SK-N-DZ (cell line): ENCODE measurements at regions not wholly inside any gene's neighbourhood (a gene's known extent, or its start where the extent isn't known, plus 50 kb on each side); places are given as distances from the start of the nearest gene placed in this dataset.

Experiments
- DNase-seq: peaks from one replicate; pipeline ENCODE4 v3.0.0-alpha.2; 2015; ENCODE audit warnings: low spot score

DNA sequence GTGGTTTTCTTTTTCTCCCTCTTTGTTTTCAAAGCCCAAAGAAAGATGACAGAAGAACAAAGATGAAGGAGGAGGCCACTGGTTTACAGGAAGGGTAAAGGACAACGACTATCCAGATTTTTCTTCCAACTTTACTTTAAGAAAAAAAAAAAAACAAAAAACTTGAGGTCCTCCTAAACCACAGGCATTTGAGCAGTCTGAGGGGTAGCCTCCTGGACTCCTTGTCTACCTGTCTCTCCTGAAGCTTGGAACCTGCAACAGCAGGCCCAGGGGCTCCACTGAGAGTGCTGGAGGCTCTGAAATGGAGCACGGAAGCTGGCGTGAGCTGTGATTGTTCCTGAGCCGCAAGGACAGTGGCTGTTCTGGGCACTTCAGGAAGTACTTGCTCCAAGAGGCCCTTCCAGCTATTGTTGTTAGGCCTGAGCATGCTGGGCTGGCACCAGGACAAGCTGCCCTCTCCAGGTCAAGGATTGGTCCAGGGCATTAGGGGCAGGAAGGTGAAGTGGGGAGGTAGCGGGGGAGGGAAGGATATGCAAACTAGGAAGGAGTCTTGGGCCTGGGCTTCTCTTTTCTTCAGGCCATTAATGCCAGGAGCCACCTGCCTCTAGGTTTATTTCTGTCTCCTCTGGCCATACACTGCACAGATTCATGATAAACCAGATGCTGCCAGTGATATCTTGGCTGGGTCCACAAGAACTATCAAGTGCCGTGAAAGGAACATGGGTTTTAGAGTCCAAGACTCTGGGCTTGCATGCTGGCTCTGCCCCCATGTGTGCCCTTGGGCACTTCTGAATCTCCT, 147.3 kb downstream of the CCDC34 start:
- no peak for DNase-seq

DNA sequence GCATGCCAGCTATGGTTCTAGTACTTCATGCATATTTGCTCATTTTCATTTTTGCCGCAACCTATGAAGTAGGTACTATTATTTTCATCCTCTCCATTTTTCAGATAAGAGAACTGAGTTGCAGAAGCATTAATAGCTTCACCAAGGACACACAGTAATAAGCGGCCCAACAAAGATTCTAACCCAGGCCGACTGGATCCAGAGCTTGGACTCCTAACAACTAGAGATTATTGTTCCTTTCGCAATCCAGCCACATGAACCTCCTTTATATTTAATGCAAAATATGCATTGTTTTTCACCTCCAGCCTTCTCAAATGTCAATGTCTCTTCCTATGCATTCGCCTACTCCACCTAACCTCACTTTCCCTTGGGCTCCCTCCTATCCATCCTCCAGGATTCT, 148.3 kb downstream of the CCDC34 start:
- no peak for DNase-seq

DNA sequence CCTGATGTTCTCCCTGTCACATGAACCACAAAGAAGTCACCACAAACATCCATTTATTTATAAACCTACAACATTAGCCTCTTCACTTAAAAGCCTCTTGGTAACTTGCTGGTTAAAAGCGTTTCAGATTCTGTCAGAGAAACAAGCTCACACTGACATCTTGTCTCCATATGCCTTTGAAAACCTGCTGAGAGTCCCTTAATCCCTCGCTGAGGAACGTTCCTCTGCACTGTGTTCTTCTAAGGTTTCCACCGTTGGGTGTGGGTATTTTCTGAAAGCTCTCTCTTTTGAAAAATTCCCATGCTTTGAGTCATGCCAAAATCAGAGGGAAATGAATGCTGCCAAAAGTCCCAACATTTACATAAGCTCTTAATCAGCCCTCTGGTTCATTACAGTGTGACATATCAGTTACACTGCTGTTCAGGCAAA, 149.8 kb downstream of the CCDC34 start:
- DNase-seq, result no peak

DNA sequence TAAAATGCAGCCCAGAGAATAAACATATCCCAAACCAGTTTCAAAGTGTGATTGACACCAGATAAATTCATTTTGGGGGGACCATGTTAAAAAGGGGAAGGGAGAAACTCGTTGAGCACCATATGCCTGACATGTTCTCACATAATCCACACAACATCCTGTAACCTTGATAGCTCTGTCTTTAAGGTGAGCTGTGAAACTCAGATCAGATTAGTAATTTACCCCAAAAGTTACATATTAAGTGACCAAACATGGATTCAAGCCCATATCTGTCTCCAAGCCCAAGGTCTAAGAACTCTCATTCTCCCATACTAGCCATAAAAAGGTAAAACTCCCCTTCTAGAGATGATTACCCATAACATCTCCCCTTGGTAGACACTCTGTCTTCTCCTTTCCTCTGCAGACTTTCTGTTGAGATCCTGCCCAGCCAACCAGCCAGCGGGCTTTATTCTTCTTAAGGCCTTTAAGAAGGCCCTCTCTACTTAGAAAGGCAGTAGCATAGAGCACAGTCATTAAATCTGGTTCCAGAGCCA, 150.7 kb downstream of the CCDC34 start:
- no peak for DNase-seq

DNA sequence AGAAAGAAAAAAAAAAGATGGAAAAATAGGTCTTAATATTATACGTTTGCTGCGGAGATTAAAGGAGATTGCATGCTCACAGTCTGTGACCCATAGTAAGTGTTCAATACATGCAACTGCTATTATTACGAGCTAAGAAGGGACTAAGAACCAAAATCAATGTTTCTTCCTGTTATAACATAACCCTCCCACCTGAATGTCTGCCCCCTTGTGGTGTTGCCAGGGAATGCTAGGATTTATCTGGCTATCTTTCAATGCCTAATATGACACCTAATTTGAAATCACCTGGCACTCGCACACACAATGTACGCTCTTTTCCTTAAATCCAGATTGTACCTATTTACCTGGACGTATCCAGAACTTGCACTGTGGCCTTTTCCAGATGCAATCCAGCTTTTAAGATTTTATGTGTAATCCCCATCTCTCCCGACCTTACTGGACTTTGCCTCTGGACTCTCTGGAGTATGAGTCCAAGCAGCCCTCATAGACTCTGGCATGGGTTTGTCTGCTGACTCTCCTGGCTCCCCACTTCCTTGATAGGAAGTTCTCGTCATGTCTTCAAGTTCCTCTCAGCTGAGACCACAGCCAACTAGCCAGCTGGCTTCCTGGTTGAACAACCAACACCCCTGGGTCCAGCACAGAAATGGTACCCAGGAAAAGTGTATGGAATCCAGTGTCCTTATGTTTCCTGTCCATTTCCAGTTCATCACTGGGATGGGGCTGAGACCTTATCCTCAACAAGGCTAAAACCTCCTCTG, 151.5 kb downstream of the CCDC34 start:
- no peak for DNase-seq

DNA sequence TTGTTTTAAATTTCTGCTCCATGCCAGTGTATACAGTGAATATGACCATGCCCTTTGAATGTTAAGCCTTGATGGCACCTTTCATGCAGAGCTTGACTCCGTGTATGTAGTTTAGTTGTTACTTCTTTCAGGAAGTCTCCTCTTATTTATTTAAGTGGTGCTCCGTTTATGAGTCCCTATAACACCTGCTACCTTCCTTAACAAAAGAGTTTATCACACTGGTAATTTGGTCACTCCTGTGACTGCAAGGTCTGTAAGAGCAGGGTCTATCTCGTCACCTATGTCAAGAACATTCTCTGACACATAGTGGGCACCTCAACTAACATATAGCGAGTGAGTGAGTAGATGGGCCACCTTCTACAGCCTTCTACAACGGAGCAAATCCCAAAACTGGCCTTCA, 152.5 kb downstream of the CCDC34 start:
- DNase-seq, result no peak

DNA sequence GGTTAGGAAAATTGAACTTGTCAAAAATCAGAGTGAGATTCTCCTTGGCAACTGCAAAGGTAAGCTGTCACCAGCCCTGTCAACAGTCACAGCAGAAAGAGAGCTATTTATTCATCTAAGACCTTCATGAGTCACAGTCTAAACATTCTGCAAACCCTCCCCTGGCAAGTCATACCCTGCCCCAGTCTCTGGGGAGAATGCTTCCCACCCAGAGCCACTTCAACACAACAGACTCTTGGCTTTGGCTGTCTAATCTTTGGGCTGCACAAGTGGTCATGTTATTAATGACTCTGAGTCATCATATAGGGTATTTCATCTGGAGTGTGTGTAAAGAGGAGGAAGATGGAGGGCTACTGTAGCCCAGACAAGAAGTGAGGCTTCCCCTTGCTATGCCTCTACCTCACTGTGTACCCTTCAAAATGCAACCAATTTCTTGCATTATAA, 153.4 kb downstream of the CCDC34 start:
- DNase-seq, result no peak

DNA sequence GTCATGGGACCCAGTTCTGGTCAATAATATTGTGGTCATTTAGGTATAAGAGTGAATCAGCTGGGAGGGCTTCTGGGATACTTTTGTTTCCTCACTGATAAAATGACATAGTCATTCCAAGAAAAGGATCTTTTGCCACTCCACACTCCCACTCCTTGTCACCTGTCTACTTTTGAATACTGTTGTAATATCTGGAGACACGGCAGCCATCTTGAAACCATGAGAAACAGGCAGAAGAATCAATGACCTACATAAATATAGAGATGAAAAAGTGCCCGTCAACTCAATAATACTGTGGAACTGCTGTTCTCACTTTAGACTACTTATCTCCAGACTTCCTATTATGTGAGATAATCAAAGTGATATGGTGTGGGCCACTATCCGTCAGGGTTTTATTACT, 154.2 kb downstream of the CCDC34 start:
- no peak for DNase-seq

DNA sequence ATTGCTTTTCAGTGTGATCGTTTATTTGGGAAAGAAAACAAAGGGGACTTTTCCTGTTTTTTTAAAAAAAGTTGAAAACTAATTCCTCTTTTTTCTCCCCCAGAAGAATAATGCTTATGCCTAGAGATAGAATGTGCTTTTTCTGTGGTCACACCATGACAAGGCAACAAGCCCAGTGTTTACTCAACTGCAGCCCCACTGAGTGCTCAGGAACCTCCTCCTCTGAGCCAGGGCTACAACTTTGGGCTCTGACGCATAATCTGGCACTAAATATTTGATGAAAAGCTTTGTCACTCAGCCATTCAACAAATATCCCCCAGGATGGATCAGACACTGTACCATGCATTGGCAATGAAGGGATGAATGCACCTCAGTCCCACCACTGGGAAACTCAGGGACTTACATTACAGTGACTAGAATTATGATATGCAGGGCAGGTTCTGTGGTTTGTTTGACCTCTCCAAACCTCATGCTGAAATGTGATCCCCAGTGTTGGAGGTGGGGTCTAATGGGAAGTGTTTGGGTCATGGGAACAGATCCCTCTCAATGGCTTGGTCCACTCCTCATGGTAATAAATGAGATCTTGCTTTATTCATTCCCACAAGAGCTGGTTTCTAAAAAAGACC, 155.9 kb downstream of the CCDC34 start:
- DNase-seq, result no peak

DNA sequence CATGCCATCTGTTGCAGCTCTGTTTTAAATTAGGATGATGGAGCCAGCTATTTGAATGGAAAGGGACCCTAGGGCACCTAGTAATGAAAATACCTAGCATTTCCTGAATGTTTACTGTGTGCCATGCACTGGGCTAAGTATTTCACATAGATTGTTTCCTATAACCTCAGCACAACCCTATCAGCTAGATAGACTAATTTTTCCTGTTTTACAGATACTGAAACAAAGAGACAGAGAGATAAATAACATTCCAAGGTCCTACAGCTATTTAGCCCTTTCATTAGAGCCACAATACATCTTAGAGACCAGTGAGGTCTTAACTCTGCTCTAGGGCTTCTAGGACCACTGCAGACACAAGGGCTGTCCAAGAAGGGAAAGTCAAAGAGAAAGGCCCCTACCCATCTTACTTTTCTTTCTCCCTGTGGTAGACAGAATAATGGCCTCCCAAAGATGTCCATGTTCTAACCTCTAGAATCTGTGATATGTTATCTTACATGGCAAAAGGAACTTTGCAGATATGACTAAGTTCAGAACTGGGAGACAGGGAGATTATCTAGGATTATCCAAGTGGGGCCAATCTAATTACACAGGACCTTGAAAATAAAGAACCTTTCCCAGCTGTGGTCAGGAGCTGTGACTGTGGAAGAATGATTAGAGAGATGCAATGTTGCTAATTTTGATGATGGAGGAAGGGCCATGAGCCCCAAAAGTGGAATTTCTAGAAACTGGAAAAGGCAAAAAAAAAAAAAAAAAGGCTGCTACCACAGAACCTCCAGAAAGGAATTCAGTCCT, 157.0 kb downstream of the CCDC34 start:
- no peak for DNase-seq

DNA sequence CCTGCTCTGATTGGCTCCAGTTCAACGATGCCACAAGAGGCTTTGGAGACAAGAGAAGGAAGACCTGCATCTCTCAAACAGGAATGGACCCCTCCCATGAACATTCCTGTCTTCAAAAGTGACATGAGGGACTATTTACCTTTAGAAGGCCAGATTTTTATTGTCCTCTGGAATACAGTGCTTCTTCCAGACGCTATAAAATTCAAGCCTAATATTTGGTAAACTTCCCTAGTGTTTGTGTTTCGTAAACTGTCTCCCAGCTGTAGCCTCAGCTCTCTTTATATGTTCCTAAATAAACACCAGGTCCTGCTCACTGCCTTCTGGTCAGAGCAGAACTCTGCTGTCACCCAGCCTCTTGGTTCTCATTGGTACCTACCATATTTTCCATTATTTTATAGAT, 157.8 kb downstream of the CCDC34 start:
- DNase-seq, result no peak

DNA sequence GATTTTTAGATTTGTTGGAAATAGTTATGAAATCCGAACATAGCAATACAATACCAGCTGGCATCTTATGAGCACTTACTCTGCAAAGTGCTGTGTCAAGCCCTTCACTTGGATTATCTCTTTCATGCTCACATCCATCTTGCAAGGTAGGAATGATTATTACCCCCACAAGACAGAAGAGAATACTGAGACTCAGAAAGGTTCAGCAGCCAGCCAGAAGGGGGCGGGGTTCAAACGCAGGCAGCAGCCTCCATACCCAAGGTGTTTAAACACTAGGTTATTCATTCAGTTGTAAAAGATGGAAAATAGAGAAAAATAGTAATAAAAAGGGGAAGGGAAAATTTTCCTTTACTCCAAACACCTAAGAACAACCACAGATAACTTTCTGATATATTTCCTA, 158.5 kb downstream of the CCDC34 start:
- no peak for DNase-seq

DNA sequence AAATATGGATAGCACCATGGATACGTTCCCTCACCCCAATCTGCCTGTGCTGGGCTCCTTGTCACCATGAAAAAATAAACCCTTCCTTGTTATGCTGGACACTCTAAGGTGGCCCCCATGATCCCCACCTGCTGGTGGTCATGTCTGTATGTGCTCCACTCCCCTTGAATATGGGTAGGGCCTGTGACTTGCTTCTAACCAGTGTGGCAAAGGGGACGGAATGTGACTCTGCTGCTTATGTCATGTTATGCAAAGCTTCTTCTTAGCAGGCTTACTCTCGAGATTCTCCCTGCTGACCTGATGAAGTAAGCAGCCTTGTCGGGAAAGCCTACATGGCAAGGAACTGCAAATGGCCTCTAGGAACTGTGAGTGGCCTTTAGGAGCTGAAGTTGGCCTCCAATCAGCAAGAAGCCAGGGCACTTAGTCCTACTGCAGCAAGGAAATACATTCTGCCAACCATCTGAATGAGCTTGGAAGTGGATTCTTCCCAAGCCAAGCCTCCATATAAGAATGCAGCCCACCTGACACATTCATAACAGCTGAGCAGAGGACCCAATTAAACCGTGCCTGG, 159.9 kb downstream of the CCDC34 start:
- no peak for DNase-seq

DNA sequence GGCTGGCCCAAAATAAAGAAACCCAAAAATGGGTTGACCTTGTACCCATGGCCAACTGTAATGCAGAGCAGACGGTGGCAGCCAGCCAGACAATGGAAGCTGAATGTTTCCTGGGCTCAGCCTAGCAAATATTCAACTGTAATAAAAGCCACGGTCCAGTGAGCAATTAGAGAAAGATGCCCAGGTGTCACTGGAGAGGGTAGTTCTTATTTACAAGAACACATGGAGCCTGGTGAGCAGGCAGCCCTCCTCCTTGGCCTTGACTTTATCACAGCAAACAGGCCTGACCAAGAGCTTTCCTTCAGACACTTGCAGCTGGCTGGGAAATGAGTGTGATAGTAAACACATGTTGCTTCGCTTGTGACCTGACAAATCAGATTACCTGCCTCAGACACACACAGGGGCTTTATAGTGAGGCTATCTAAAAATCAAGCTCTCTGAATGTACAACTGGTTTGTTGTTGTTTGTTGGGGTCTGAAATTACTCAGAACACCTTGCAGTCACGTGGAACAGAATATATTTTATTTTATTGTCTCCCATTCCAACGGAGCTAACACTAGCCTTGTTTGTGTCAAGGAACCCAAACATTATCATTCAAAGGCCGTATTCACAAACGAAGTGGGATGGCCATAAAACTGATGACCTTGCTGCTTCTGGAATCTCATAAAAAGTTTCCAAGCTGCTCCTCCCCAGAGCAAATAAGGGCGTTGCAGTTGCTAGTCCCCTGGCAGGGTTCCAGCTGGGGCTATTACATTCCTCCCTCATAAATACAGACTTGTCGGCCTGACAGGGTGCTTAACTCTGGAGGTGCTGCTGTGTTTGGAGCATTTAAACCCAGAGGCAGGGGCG, 161.1 kb downstream of the BBOX1 start:
- DNase-seq, result peak; percentile 96

DNA sequence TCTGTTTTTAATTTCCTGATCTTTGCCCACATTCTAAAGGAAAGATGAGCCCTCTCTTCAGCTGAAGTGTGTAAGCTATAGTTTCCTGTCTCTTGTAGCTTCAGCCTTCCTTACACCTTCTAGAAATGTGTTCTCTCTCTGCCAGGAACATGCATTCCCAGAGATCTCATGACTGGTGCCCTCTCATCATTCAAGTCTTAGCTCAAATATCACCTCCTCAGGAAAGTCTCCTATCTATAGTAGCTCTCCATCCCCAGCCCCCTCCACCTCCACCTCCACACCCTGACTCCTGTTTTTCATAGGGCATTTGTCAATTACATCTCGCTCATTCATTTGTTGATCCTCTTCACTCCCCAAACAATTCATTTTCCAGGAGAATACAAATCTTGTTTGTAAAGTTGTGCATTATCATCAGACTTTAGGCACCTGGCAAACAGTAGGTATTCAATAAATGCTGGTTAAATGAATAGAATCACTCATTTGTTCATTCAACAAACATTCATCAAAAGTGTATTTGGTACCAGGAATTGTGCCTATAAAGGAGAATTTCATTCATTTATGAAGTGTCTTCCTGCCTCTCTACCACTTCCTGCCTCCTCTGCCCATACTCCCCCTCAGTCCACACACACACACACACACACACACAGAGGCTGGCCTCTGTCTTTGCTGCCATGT, 160.3 kb downstream of the BBOX1 start:
- no peak for DNase-seq

DNA sequence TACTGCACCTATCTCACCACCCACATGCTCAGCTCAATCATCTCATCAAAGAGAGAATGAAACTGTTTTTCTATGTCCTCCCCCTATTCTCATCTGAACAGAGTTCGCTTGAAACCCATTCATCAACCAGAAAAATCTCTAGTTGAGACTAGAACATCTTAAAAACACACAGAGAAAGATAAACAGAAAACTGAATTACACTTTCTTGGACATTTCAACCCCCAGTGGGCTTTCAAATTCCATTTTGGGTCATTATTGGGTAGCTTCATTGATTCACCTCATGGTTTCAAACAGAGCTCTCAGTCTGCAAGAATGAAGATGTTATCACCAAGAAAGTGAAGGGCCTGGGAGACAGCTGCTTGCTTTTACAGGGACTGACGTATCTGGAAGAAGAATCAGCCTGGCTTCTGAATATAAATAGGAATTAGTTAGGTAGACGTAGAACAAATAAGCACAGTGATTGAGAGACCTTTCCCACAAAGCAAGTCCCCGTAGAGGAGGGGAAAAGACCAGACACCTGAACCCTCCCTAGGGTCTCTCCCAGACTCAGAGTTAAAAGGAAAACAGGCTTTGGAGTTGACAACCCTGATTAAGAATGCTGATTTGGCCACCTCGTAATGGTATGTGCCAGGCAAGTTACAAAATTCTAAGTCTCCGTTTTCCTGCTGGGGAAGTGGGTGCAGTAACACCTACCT, 155.7 kb downstream of the BBOX1 start:
- peak; percentile 99 for DNase-seq

DNA sequence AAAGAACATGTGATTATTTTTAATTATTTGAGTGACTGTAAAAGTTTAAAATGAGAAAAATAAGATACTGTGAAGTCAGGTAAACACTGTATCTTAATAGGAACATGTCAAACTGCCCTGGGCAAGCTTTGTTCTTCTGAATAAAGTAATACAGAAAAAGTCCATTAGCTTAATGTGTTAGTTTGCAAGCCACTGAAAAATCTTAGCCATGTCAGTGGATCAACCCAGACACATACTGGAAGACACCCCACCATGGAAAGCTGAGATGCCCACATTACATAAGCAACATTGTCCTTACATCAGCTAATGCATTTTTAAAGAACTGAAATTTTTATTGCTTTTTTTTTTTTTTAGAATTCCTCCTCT, 155.2 kb downstream of the BBOX1 start:
- no peak for DNase-seq

DNA sequence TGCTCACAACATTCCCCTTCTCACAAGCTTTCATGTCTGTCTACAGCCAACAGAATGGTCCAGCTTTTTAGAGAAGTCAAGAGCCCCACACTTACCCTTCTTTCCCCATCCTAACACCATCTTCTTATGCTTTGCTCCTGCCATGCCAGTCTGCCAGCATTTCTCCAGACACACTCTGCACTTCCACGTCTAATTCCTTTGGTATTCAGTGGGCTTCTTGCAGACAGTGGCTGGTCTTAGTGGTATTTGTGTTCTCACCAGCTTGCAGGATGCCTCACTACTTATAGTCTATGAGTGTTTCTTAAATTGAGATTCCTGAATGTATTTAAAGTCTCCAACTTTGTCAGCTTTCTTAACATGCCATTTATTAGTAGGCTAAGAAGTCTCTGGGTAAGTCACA, 154.4 kb downstream of the BBOX1 start:
- DNase-seq, result no peak
